B cell (primary cell): ENCODE measurements at regions not wholly inside any gene's neighbourhood (a gene's known extent, or its start where the extent isn't known, plus 50 kb on each side); places are given as distances from the start of the nearest gene placed in this dataset.

Experiments used
- EZH2 ChIP-seq: IDR thresholded peaks from 2 replicates; pipeline ENCODE4 v1.6.1; 2012; ENCODE audit warnings: borderline replicate concordance, low read depth, mild to moderate bottlenecking, moderate library complexity, low read length; ENCODE audit not compliant: insufficient read depth, poor library complexity, severe bottlenecking
- TF ChIP-seq, protein P1 (sequence below): fragments of 200-600 bp; IDR thresholded peaks from one replicate; pipeline ENCODE4 v1.8.0; 2022; ENCODE audit warnings: antibody characterized with exemption, mild to moderate bottlenecking

GRCh38 chr5:30607301-30607894 lies 586.1 kb upstream of the CDH6 start:
- TF ChIP-seq, protein P1, sequence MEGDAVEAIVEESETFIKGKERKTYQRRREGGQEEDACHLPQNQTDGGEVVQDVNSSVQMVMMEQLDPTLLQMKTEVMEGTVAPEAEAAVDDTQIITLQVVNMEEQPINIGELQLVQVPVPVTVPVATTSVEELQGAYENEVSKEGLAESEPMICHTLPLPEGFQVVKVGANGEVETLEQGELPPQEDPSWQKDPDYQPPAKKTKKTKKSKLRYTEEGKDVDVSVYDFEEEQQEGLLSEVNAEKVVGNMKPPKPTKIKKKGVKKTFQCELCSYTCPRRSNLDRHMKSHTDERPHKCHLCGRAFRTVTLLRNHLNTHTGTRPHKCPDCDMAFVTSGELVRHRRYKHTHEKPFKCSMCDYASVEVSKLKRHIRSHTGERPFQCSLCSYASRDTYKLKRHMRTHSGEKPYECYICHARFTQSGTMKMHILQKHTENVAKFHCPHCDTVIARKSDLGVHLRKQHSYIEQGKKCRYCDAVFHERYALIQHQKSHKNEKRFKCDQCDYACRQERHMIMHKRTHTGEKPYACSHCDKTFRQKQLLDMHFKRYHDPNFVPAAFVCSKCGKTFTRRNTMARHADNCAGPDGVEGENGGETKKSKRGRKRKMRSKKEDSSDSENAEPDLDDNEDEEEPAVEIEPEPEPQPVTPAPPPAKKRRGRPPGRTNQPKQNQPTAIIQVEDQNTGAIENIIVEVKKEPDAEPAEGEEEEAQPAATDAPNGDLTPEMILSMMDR: no peak
- no peak for TF ChIP-seq EZH2
